Common myeloid progenitor, CD34-positive (primary cell): ENCODE measurements at regions not wholly inside any gene's neighbourhood (a gene's known extent, or its start where the extent isn't known, plus 50 kb on each side); places are given as distances from the start of the nearest gene placed in this dataset.

ENCODE experiments used
- CTCF ChIA-PET: fragments of 350-600 bp; sonication (Branson Sonifier 250); formaldehyde crosslinking; loops from one replicate; lab custom pipeline; 2021; ENCODE audit warnings: antibody characterized with exemption; lab: Charles Lee
- POLR2A ChIA-PET: fragments of 350-600 bp; sonication (Branson Sonifier 250); formaldehyde crosslinking; loops from one replicate; lab custom pipeline; 2021; ENCODE audit warnings: antibody characterized with exemption; lab: Charles Lee
- DNase-seq, 3 donors: peaks; one replicate each; pipeline versions ENCODE4 v3.0.0 to v3.0.0-alpha.2; 2013
- H3K27ac ChIP-seq, 2 experiments: 1 replicate in 1 of 2; 2 replicates in 1 of 2; pipeline ENCODE4 v1.7.0; 2013; ENCODE audit warnings: inconsistent platforms in 2 of 2, low read length in 2 of 2, mild to moderate bottlenecking in 2 of 2, low read depth in 1 of 2, moderate library complexity in 1 of 2; ENCODE audit not compliant: severe bottlenecking in 2 of 2, insufficient read depth in 1 of 2, poor library complexity in 1 of 2
- H3K27me3 ChIP-seq, 5 experiments: replicated peaks in 2 of 5; 1 replicate in 3 of 5; 2 replicates in 2 of 5; pipeline versions ENCODE4 v1.6.1 to v1.7.0; 2013; ENCODE audit warnings: low read length in 4 of 5, mild to moderate bottlenecking in 2 of 5, moderate library complexity in 2 of 5, inconsistent platforms in 1 of 5; ENCODE audit not compliant: insufficient read depth in 5 of 5, control insufficient read depth in 4 of 5
- H3K36me3 ChIP-seq, 4 experiments: 1 replicate in 2 of 4; 2 replicates in 2 of 4; pipeline versions ENCODE4 v1.6.1 to v1.7.0; 2013; ENCODE audit warnings: low read length in 3 of 4, control low read depth in 1 of 4, mild to moderate bottlenecking in 1 of 4; ENCODE audit not compliant: control insufficient read depth in 4 of 4, insufficient read depth in 4 of 4
- H3K4me1 ChIP-seq, 4 experiments: 1 replicate in 3 of 4; 2 replicates in 1 of 4; pipeline versions ENCODE4 v1.6.1 to v1.7.1; 2013; ENCODE audit warnings: low read length in 3 of 4, mild to moderate bottlenecking in 3 of 4, control low read depth in 1 of 4, inconsistent platforms in 1 of 4, moderate library complexity in 1 of 4; ENCODE audit not compliant: control insufficient read depth in 4 of 4, insufficient read depth in 4 of 4; ENCODE audit errors: control extremely low read depth in 1 of 4
- H3K4me3 ChIP-seq, 7 experiments: 1 replicate in 4 of 7; 2 replicates in 3 of 7; pipeline versions ENCODE4 v1.5.1 to v1.7.0; 2013; ENCODE audit warnings: mild to moderate bottlenecking in 7 of 7, low read length in 6 of 7, moderate library complexity in 6 of 7, inconsistent platforms in 2 of 7, low read depth in 2 of 7, control low read depth in 1 of 7; ENCODE audit not compliant: insufficient read depth in 4 of 7, control insufficient read depth in 1 of 7; ENCODE audit errors: extremely low read depth in 1 of 7
- H3K9me3 ChIP-seq, 5 experiments: 1 replicate in 4 of 5; 2 replicates in 1 of 5; pipeline versions ENCODE4 v1.6.1 to v1.7.1; 2013; ENCODE audit warnings: low read length in 4 of 5, mild to moderate bottlenecking in 2 of 5, inconsistent platforms in 1 of 5, low read depth in 1 of 5, moderate library complexity in 1 of 5; ENCODE audit not compliant: control insufficient read depth in 4 of 5, insufficient read depth in 2 of 5; ENCODE audit errors: control extremely low read depth in 1 of 5
- WGBS: methylation state at CpG from one replicate; pipeline ENCODE4 v1.1.5; 2013; ENCODE audit not compliant: insufficient coverage; 5-methylcytosine and 5-hydroxymethylcytosine counted together

GRCh38 chr1:219526074-219526473 is 86.8 kb downstream of the ZC3H11B start:
- WGBS: 100% methylated on average over 1 of the region's 2 CpGs
- H3K4me3 ChIP-seq: no peak overlapping the region
- POLR2A ChIA-PET: no interaction called here
- H3K9me3 ChIP-seq: no peaks in the 10 kb centered on the region
- H3K4me1 ChIP-seq: no peaks in the 10 kb centered on the region
- no peaks in the 10 kb centered on the region for H3K36me3 ChIP-seq
- DNase-seq: no peak
- H3K27me3 ChIP-seq: no peaks in the 10 kb centered on the region
- H3K27ac ChIP-seq: no peak overlapping the region
- CTCF ChIA-PET: no interaction called here

- Histone ChIP-seq H3K27me3 (no peaks in the 10 kb centered on the region), H3K9me3 (no peaks in the 10 kb centered on the region), H3K4me3 (no peak overlapping the region), H3K27ac (no peak overlapping the region), H3K4me1 (no peaks in the 10 kb centered on the region), H3K36me3 (no peaks in the 10 kb centered on the region)
- CTCF ChIA-PET: no interaction called here
- POLR2A ChIA-PET: no interaction called here
- WGBS: 100% methylated on average over 1 of the region's 2 CpGs
- DNase-seq: no peak
Observed at GRCh38 chr1:219523411-219523810, 89.5 kb downstream of the ZC3H11B start.

DNA sequence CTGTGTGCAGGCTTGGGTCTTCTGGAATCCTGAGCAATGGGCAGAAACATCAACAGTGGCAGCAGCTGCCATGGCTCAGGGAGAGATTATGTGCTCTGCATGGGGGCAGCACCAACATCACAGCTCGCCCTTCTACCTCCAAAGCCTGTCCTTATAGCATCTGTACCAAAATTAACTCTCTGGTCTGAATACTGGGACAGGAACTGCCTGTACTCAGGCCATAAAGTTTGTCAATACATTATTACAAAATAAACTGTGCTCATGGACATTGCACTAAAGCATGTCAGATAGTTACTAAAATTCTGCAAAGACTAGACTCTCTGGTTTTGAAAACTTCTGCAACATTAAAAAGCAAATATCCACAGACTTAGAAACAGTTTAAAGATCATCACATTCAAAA is 91.6 kb downstream of the ZC3H11B start:
- Histone ChIP-seq H3K4me3 (no peak overlapping the region), H3K27ac (no peak overlapping the region), H3K4me1 (no peaks in the 10 kb centered on the region), H3K27me3 (no peaks in the 10 kb centered on the region), H3K9me3 (no peaks in the 10 kb centered on the region), H3K36me3 (no peaks in the 10 kb centered on the region)
- DNase-seq: no peak
- POLR2A ChIA-PET: no interaction called here
- WGBS: 55% methylated on average over 1 of the region's 1 CpG
- CTCF ChIA-PET: no interaction called here

GRCh38 chr1:219520241-219520640 is 92.7 kb downstream of the ZC3H11B start:
- no peak for DNase-seq
- Histone ChIP-seq H3K9me3 (no peaks in the 10 kb centered on the region), H3K36me3 (no peaks in the 10 kb centered on the region), H3K27ac (no peak overlapping the region), H3K4me1 (no peaks in the 10 kb centered on the region), H3K4me3 (no peak overlapping the region), H3K27me3 (no peaks in the 10 kb centered on the region)
- no CpG with 5 or more reads among the region's 3 CpGs for WGBS
- ChIA-PET POLR2A (no interaction called here), CTCF (no interaction called here)

DNA sequence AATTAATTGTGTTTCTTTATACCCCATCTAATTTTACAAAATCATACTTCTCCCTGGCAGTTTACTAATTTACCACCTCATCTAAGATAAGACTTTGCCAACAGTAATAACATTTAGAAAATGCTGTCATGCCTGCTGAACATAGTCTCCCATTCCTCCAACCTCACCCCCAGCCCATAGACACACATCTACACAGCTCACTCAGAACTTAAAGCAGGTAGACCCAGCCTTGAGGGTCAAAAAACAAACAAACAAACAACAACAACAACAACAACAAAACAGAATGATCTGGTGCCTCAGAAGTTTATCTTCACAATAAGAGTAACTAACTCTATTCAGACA is 94.0 kb downstream of the ZC3H11B start:
- Histone ChIP-seq H3K27me3 (no peaks in the 10 kb centered on the region), H3K27ac (no peak overlapping the region), H3K4me3 (no peak overlapping the region), H3K36me3 (no peaks in the 10 kb centered on the region), H3K4me1 (no peaks in the 10 kb centered on the region), H3K9me3 (no peaks in the 10 kb centered on the region)
- ChIA-PET POLR2A (no interaction called here), CTCF (no interaction called here)
- DNase-seq: no peak

DNA sequence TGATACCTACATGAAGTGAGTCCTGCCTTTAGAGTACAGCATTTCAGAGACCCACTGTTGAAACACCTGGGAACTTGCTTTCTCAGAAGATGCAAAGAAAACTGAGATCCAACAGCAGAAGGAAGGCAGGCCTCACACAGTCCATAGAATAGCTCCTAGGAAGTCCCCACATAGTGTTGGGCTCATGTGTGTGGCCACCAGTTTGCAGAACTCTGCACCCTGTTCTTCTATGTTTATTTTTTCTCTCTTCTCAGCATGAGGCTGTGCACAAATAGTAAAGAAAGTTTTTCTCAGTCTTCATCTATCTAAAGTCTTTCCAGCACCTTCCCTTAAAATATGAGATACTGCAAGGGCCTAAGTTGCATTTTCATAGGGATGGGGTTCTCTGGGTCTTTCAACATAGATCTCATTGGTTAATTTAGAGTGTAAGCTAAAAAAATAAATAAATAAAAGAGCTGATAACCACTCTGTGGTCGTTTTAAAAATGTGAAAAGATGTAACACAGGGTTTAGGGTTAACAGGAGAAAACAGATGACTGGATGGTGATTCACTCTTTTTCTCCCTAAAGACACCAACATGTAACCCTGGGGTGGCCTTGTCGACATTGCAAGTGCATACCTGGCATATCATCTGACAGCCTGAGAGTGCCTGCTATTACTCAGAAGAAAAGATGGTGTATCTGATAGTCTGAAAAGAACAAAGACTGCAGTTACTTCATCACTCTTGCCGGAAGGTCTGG is 94.6 kb downstream of the ZC3H11B start:
- no peak for DNase-seq
- H3K9me3 ChIP-seq: no peaks in the 10 kb centered on the region
- no peaks in the 10 kb centered on the region for H3K27me3 ChIP-seq
- ChIA-PET CTCF (no interaction called here), POLR2A (no interaction called here)
- 90% methylated on average over 1 of the region's 3 CpGs for WGBS
- H3K4me3 ChIP-seq: no peak overlapping the region
- H3K36me3 ChIP-seq: no peaks in the 10 kb centered on the region
- no peaks in the 10 kb centered on the region for H3K4me1 ChIP-seq
- H3K27ac ChIP-seq: no peak overlapping the region

DNA sequence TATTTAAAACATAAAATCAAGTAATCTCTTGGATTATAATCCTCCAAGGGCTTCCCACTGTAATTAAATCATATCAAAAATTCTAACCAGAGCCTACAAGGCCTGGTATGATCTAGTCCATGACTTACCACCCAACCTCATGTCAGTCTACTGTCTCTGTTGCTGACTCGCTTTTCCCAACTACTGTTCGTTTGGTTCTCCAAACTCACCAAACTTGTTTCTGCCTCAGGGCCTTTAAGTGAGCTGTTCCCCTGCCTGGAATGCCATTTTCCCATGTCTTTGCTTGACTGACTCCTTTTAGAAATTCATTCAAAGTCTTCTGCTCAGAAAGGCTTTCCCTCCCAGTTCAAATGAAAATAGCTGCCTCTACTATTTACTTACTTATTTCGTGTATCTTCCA is 95.9 kb downstream of the ZC3H11B start:
- H3K36me3 ChIP-seq: no peaks in the 10 kb centered on the region
- H3K27ac ChIP-seq: no peak overlapping the region
- H3K9me3 ChIP-seq: no peaks in the 10 kb centered on the region
- no peak for DNase-seq
- ChIA-PET POLR2A (no interaction called here), CTCF (no interaction called here)
- H3K27me3 ChIP-seq: no peaks in the 10 kb centered on the region
- H3K4me3 ChIP-seq: no peak overlapping the region
- 88% methylated on average over 2 of the region's 3 CpGs for WGBS
- no peaks in the 10 kb centered on the region for H3K4me1 ChIP-seq
